ENCODE measurements at regions not wholly inside any gene's neighbourhood (a gene's known extent, or its start where the extent isn't known, plus 50 kb on each side); places are given as distances from the start of the nearest gene placed in this dataset.
"Not testable (repeated sequence)": the region's sequence is repeated elsewhere in the genome, so short reads cannot be mapped to it uniquely, and the experiment has no call there.

- no peak for DNase-seq
Measured at GRCh38 chr3:71962561-71963240, 177.8 kb upstream of the PROK2 start.

- DNase-seq = no peak
Measured at GRCh38 chr3:71961891-71962290, 176.9 kb upstream of the PROK2 start.

- DNase-seq = no peak
Measured at GRCh38 chr3:71961378-71961777, 176.4 kb upstream of the PROK2 start.

GRCh38 chr3:71958533-71958932 lies 173.6 kb upstream of the PROK2 start:
- DNase-seq = no peak

- DNase-seq = no peak
Measured at GRCh38 chr3:71956716-71957115, 171.8 kb upstream of the PROK2 start.

DNA sequence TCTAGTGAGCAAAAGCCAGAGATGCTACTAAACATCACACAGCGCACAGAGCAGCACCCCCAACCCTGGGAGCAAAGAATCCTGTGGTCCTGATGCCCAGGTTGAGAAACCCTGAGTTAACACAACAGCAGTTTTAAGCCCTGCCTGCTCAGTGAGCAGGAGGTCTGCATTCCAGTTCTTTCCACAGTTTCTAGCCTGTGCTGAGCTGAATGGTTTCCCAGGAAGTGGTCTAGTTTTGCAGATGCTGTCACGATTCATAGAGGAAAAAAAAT lies 171.1 kb upstream of the PROK2 start:
- no peak for DNase-seq

DNA sequence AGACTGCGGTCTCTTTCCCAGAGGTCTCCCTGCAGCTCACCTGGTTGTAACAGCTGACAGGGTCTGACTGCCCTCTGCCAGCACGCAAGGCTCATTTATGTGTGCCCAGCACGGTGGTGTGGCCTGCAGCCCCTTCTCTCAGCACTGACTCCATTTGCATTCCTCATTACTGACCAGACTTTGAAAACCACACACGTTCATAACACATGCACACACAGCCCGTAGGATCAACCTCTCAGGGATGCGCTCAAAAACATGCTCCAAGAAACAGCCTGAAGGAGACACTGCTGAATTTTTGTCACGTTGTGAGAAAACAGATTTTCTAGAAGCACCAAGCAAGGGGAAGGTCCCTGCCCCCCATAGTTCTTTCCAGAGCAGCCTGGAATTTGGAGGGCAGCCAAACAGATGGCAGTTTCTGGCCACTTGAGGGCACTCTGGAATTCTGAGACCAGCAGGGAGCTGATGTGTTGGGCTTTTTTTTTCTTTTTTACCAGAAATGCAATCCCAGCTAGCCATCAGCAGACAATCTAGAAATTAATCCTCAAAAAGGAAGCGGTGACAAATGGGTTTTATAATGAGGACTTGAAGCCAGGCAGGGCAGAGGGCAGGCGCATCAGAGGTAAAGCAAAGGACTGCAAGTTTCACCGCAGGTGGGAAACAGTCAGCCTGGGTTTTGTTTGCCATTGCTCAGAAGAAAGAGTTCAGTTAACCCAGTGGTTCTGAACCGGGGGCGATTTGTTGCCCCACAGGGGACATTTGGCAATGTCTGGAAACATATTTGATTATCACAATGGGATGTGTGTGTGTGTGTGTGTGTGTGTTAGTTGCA lies 170.5 kb upstream of the PROK2 start:
- DNase-seq = peak; percentile 50

GRCh38 chr3:71951842-71952241 lies 166.9 kb upstream of the PROK2 start:
- DNase-seq = no peak

- DNase-seq = no peak
Measured at GRCh38 chr3:71951361-71951760, 166.4 kb upstream of the PROK2 start.

GRCh38 chr3:71949442-71949841 lies 164.5 kb upstream of the PROK2 start:
- no peak for DNase-seq

- peak; percentile 75 for DNase-seq
Measured at GRCh38 chr3:71944482-71945065, 159.6 kb upstream of the PROK2 start.

GRCh38 chr3:71942432-71943187 lies 157.7 kb upstream of the PROK2 start:
- DNase-seq = no peak

GRCh38 chr3:71940486-71940885 lies 155.5 kb upstream of the PROK2 start:
- DNase-seq = no peak

GRCh38 chr3:71938081-71938480 lies 153.1 kb upstream of the PROK2 start:
- DNase-seq = not testable (repeated sequence)

DNA sequence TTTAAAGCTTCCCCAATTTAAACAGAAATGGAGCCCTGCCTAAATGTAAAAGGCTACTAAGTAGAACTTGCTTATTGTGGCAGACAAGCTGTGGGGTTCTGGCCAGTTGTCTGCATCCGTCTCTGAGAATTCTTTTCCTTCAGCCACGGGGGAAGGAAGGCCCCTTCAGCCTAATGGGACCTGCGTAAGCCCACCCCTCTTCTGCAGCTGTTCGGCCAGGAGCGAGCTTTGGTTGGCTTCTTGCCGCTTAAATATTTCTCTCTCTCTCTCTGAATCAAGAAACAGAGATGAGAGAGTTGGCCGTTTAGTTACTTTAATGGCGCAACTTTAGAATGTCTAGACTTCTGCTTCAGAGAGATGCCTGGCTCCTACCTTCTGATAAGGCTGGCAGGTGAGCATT lies 151.7 kb upstream of the PROK2 start:
- no peak for DNase-seq

- no peak for DNase-seq
Measured at GRCh38 chr3:71934520-71935270, 149.7 kb upstream of the PROK2 start.

- DNase-seq = no peak
Measured at GRCh38 chr3:71931922-71932321, 147.0 kb upstream of the PROK2 start.

GRCh38 chr3:71930056-71930991 lies 145.4 kb upstream of the PROK2 start:
- no peak for DNase-seq

DNA sequence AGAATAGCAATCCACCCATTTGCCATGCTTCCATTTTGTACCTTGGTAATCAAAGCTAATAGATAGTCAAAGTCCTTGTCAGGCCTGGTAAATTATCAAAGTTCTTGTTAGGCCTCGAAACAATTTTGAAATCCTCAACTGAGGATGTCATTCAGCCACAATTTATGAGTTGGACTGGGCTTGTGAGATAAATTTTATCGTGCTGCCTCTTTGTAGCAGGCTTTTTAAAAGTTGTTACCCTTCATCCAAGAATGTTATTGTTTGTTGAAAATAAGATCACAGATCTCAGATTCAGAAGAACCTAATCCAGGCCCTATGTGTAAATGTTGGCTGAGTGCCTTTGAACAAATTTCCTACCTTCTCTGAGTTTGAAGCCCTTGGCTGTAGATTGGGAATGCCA lies 143.3 kb upstream of the PROK2 start:
- no peak for DNase-seq

DNA sequence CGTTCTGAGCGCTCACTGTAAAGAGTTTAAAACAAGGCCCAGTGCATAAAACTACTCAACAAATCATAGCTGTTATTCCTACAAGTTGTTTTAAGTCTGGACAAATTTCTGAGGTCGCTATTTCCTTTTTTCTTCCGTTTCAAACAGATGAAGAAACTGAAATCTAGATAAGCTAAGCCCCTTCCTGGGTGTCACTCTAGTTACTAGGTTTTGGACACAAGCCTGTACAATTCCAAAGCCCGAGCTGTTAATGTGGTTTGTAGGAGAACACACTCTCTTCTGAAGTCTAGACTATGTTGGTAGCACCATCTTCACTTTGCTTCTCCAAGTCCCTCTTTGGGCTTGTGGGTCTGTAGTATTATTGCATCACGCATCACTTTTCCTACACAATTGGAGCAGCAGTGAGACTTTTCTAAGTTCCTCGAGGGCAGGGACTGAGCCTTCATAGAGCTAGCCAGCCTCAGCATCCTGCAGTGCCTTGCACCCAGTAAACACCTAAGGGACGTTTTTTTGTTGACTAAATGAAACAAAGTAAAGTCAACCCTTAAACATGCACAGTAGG lies 142.6 kb upstream of the PROK2 start:
- DNase-seq = no peak

- no peak for DNase-seq
Measured at GRCh38 chr3:71926616-71927015, 141.7 kb upstream of the PROK2 start.

DNA sequence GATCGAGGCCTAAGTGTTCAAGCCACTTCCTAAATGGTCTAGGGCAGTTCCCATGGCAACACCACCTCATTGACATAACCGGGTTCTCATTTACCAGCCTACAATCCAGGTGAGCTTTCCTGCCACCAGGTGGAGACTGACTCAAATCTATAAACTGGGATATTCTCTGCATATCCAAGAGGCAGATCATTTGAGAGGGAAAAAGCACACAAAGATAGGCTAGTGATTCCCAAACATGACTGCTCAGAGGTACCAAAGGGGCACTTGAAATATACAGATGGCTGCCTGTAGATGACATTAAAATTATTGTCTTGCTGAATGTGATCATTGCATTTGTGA lies 141.3 kb upstream of the PROK2 start:
- peak; percentile 50 for DNase-seq

Measured in NCI-H1105 (cell line).